H9 (cell line): ENCODE measurements at regions not wholly inside any gene's neighbourhood (a gene's known extent, or its start where the extent isn't known, plus 50 kb on each side); places are given as distances from the start of the nearest gene placed in this dataset.

Source experiments
- DNase-seq: peaks from one replicate; pipeline ENCODE4 v3.0.0-alpha.2; 2017
- H2AFZ ChIP-seq: one replicate; pipeline ENCODE4 v1.6.1; 2013; ENCODE audit warnings: mild to moderate bottlenecking, low read length, control low read depth, moderate library complexity
- H2AK5ac ChIP-seq: 2 replicates; pipeline ENCODE4 v1.6.1; 2013; ENCODE audit warnings: low read length, control low read depth, mixed read lengths; ENCODE audit not compliant: insufficient read length
- H2BK120ac ChIP-seq: one replicate; pipeline ENCODE4 v1.6.1; 2013; ENCODE audit warnings: low read depth, mild to moderate bottlenecking, low read length, control low read depth, inconsistent platforms; ENCODE audit not compliant: poor library complexity, severe bottlenecking
- H2BK12ac ChIP-seq: 2 replicates; pipeline ENCODE4 v1.6.1; 2013; ENCODE audit warnings: low read length, control low read depth, mixed read lengths, low read depth; ENCODE audit not compliant: insufficient read length
- H2BK15ac ChIP-seq: 2 replicates; pipeline ENCODE4 v1.6.1; 2013; ENCODE audit warnings: low read depth, low read length, control low read depth
- H2BK20ac ChIP-seq: one replicate; pipeline ENCODE4 v1.6.1; 2013; ENCODE audit warnings: low read depth, mild to moderate bottlenecking, low read length, control low read depth, inconsistent platforms; ENCODE audit not compliant: poor library complexity, severe bottlenecking
- H2BK5ac ChIP-seq: 2 replicates; pipeline ENCODE4 v1.6.1; 2013; ENCODE audit warnings: low read length, control low read depth, mixed read lengths; ENCODE audit not compliant: insufficient read length
- H3K14ac ChIP-seq: 2 replicates; pipeline ENCODE4 v1.6.1; 2013; ENCODE audit warnings: low read length, control low read depth; ENCODE audit not compliant: insufficient read depth
- H3K18ac ChIP-seq: 2 replicates; pipeline ENCODE4 v1.6.1; 2013; ENCODE audit warnings: low read depth, mild to moderate bottlenecking, mixed read lengths, low read length, control low read depth; ENCODE audit not compliant: insufficient read length
- H3K23ac ChIP-seq: 2 replicates; pipeline ENCODE4 v1.6.1; 2013; ENCODE audit warnings: low read length, control low read depth, mixed read lengths, low read depth; ENCODE audit not compliant: insufficient read length
- H3K23me2 ChIP-seq: 2 replicates; pipeline ENCODE4 v1.6.1; 2013; ENCODE audit warnings: low read depth, mild to moderate bottlenecking, mixed read lengths, low read length, control low read depth; ENCODE audit not compliant: insufficient read length, poor library complexity, severe bottlenecking
- H3K27ac ChIP-seq: 2 replicates; pipeline ENCODE4 v1.5.1; 2013; ENCODE audit warnings: low read length, control low read depth, mixed read lengths, low read depth; ENCODE audit not compliant: insufficient read length
- H3K27me3 ChIP-seq: 2 replicates; pipeline ENCODE4 v1.6.1; 2013; ENCODE audit warnings: low read length, control low read depth, inconsistent platforms; ENCODE audit not compliant: insufficient read depth
- H3K4ac ChIP-seq: 2 replicates; pipeline ENCODE4 v1.6.1; 2013; ENCODE audit warnings: low read depth, mild to moderate bottlenecking, control low read depth, inconsistent platforms, low read length, moderate library complexity
- H3K4me1 ChIP-seq: 2 replicates; pipeline ENCODE4 v1.6.1; 2013; ENCODE audit warnings: low read length, control low read depth, inconsistent platforms; ENCODE audit not compliant: insufficient read depth
- H3K4me2 ChIP-seq: 2 replicates; pipeline ENCODE4 v1.6.1; 2013; ENCODE audit warnings: low read length, control low read depth, mixed read lengths; ENCODE audit not compliant: insufficient read length, insufficient read depth
- H3K56ac ChIP-seq: 2 replicates; pipeline ENCODE4 v1.6.1; 2013; ENCODE audit warnings: low read depth, mild to moderate bottlenecking, mixed read lengths, low read length, control low read depth; ENCODE audit not compliant: insufficient read length
- H3K79me1 ChIP-seq: 2 replicates; pipeline ENCODE4 v1.6.1; 2013; ENCODE audit warnings: low read depth, mild to moderate bottlenecking, moderate library complexity, low read length, control low read depth, inconsistent platforms; ENCODE audit not compliant: insufficient read depth, poor library complexity, severe bottlenecking
- H3K79me2 ChIP-seq: 2 replicates; pipeline ENCODE4 v1.6.1; 2013; ENCODE audit warnings: low read length, control low read depth, inconsistent platforms; ENCODE audit not compliant: insufficient read depth
- H3K9ac ChIP-seq: 2 replicates; pipeline ENCODE4 v1.6.1; 2013; ENCODE audit warnings: low read length, control low read depth, mixed read lengths; ENCODE audit not compliant: insufficient read length; ENCODE audit errors: extremely low read depth
- H3K9me3 ChIP-seq: one replicate; pipeline ENCODE4 v1.6.1; 2013; ENCODE audit warnings: low read depth, low read length, inconsistent platforms; ENCODE audit not compliant: control insufficient read depth
- H3T11ph ChIP-seq: one replicate; pipeline ENCODE4 v1.6.1; 2013; ENCODE audit warnings: mild to moderate bottlenecking, low read length, control low read depth, inconsistent platforms
- H4K20me1 ChIP-seq: one replicate; pipeline ENCODE4 v1.6.1; 2013; ENCODE audit not compliant: control insufficient read depth, insufficient read length, insufficient read depth
- H4K5ac ChIP-seq: 2 replicates; pipeline ENCODE4 v1.6.1; 2013; ENCODE audit warnings: low read depth, mild to moderate bottlenecking, mixed read lengths, low read length, control low read depth; ENCODE audit not compliant: insufficient read length
- H4K8ac ChIP-seq: replicated peaks from 2 replicates; pipeline ENCODE4 v1.6.1; 2013; ENCODE audit warnings: low read length, control low read depth, mixed read lengths, low read depth; ENCODE audit not compliant: insufficient read length
- H4K91ac ChIP-seq: 2 replicates; pipeline ENCODE4 v1.6.1; 2013; ENCODE audit warnings: low read depth, mild to moderate bottlenecking, moderate library complexity, mixed read lengths, low read length, control low read depth; ENCODE audit not compliant: insufficient read length
- H3K27ac Mint-ChIP-seq, 3 experiments: 2 replicates in 2 of 3; 3 replicates in 1 of 3; pipeline ENCODE4 v1.8.0; 2020 to 2021; ENCODE audit warnings: mixed read lengths in 3 of 3, mild to moderate bottlenecking in 1 of 3, moderate library complexity in 1 of 3
- H3K27me3 Mint-ChIP-seq: 2 replicates; pipeline ENCODE4 v1.8.0; 2021; ENCODE audit warnings: low read depth, mild to moderate bottlenecking, moderate library complexity, mixed read lengths
- H3K36me3 Mint-ChIP-seq, 3 experiments: 2 replicates in 2 of 3; 3 replicates in 1 of 3; pipeline ENCODE4 v1.8.0; 2020 to 2021; ENCODE audit warnings: low read depth in 3 of 3, mixed read lengths in 3 of 3; ENCODE audit not compliant: insufficient read depth in 1 of 3
- H3K4me1 Mint-ChIP-seq, 2 experiments: 2 replicates each; pipeline ENCODE4 v1.8.0; 2020; ENCODE audit warnings: mixed read lengths in 2 of 2
- H3K4me3 Mint-ChIP-seq, 2 experiments: 2 replicates in 1 of 2; 3 replicates in 1 of 2; pipeline ENCODE4 v1.8.0; 2020 to 2021; ENCODE audit warnings: mild to moderate bottlenecking in 2 of 2, mixed read lengths in 2 of 2, moderate library complexity in 1 of 2
- H3K9me3 Mint-ChIP-seq, 2 experiments: 2 replicates in 1 of 2; 3 replicates in 1 of 2; pipeline ENCODE4 v1.8.0; 2020; ENCODE audit warnings: mild to moderate bottlenecking in 2 of 2, mixed read lengths in 2 of 2, moderate library complexity in 1 of 2
- WGBS: extraction: QIAGEN DNeasy Blood & Tissue Kit; methylation state at CpG from one replicate; pipeline ENCODE4 v1.1.7; 2013; ENCODE audit warnings: missing lambda C conversion rate, low lambda C conversion rate, mixed read lengths; ENCODE audit not compliant: insufficient read length; ENCODE audit errors: extremely low coverage; 5-methylcytosine and 5-hydroxymethylcytosine counted together
- TF ChIP-seq, protein P1 (sequence below): fragments of 200-600 bp; sonication (generic); conservative IDR thresholded peaks from 3 replicates; pipeline ENCODE4 v1.8.0; 2021; ENCODE audit warnings: antibody characterized with exemption, mild to moderate bottlenecking

DNA sequence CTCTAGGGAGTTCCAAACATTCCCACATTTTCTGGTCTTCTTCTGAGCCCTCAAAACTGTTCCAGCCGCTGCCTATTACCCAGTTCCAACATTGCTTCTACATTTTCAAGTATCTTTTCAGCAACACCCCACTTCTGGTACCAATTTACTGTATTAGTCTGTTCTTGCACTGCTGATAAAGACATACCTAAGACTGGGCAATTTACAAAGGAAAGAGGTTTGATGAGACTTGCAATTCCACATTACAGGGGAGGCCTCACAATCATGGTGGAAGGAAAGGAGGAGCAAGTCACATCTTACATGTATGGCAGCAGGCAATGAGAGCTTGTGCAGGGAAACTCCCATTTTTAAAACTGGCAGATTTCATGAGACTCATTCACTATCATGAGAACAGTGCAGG is 629.1 kb upstream of the NR2F2 start:
- no peak overlapping the region for H2BK12ac ChIP-seq
- H3K4me3 Mint-ChIP-seq = no peak overlapping the region

More for the DNA sequence above, 629.1 kb upstream of the NR2F2 start:
- no peaks in the 10 kb centered on the region for H4K20me1 ChIP-seq
- WGBS = no CpG with 5 or more reads among the region's 1 CpG
- H3K23ac ChIP-seq = no peak overlapping the region
- no peak overlapping the region for H3K56ac ChIP-seq
- no peak overlapping the region for H4K91ac ChIP-seq
- H2BK20ac ChIP-seq = no peak overlapping the region
- no peak overlapping the region for H3K27ac ChIP-seq
- H2AFZ ChIP-seq = no peak overlapping the region
- H2BK15ac ChIP-seq = no peak overlapping the region
- no peak overlapping the region for H2BK5ac ChIP-seq
- Mint-ChIP-seq H3K9me3 (peaks cover 40 to 46% of the 10 kb centered on the region in 2 experiments), H3K4me1 (no peaks in the 10 kb centered on the region), H3K27me3 (no peaks in the 10 kb centered on the region; the same call in 1 of the 2 replicates), H3K36me3 (peaks cover 17 to 45% (median 29%) of the 10 kb centered on the region in 3 experiments), H3K27ac (no peak overlapping the region)
- peaks cover 14% of the 10 kb centered on the region for H3K9me3 ChIP-seq
- no peak for DNase-seq
- H4K5ac ChIP-seq = no peak overlapping the region
- TF ChIP-seq, protein P1, sequence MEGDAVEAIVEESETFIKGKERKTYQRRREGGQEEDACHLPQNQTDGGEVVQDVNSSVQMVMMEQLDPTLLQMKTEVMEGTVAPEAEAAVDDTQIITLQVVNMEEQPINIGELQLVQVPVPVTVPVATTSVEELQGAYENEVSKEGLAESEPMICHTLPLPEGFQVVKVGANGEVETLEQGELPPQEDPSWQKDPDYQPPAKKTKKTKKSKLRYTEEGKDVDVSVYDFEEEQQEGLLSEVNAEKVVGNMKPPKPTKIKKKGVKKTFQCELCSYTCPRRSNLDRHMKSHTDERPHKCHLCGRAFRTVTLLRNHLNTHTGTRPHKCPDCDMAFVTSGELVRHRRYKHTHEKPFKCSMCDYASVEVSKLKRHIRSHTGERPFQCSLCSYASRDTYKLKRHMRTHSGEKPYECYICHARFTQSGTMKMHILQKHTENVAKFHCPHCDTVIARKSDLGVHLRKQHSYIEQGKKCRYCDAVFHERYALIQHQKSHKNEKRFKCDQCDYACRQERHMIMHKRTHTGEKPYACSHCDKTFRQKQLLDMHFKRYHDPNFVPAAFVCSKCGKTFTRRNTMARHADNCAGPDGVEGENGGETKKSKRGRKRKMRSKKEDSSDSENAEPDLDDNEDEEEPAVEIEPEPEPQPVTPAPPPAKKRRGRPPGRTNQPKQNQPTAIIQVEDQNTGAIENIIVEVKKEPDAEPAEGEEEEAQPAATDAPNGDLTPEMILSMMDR = no peak
- no peak overlapping the region for H3T11ph ChIP-seq
- H3K4me2 ChIP-seq = no peak overlapping the region
- no peak overlapping the region for H3K18ac ChIP-seq
- no peak overlapping the region for H2AK5ac ChIP-seq
- no peaks in the 10 kb centered on the region for H3K23me2 ChIP-seq
- H2BK120ac ChIP-seq = no peak overlapping the region
- no peak overlapping the region for H3K4ac ChIP-seq
- H4K8ac ChIP-seq = no peak overlapping the region
- no peaks in the 10 kb centered on the region for H3K79me2 ChIP-seq
- no peak overlapping the region for H3K14ac ChIP-seq
- no peak overlapping the region for H3K9ac ChIP-seq
- no peaks in the 10 kb centered on the region for H3K27me3 ChIP-seq
- H3K4me1 ChIP-seq = no peaks in the 10 kb centered on the region
- no peaks in the 10 kb centered on the region for H3K79me1 ChIP-seq
